Panc1 (cell line): ENCODE measurements at regions not wholly inside any gene's neighbourhood (a gene's known extent, or its start where the extent isn't known, plus 50 kb on each side); places are given as distances from the start of the nearest gene placed in this dataset.

Experiments
- ATAC-seq: fragments of 200-7000 bp; cut with Tn5 transposase; 2 replicates; pipeline ENCODE4 v1.9.1; 2020; ENCODE audit warnings: mild to moderate bottlenecking, moderate library complexity
- BruUV-seq: library from RNA; stranded (reverse); fragments of 400-500 nt; replicated peaks from 2 replicates; lab custom pipeline; 2021; lab: Mats Ljungman, UMichigan
- CTCF ChIA-PET: fragments of 300-600 bp; sonication (Branson Sonifier 250); formaldehyde crosslinking; loops from one replicate; lab custom pipeline; 2022; ENCODE audit warnings: antibody characterized with exemption; lab: Charles Lee
- POLR2A ChIA-PET: fragments of 300-600 bp; sonication (Branson Sonifier 250); formaldehyde crosslinking; loops from one replicate; lab custom pipeline; 2022; ENCODE audit warnings: antibody characterized with exemption; lab: Charles Lee
- DNase-seq: peaks from one replicate; pipeline ENCODE4 v3.0.0-alpha.2; 2010; ENCODE audit warnings: low read depth, low spot score
- H3K27ac ChIP-seq: 2 replicates; pipeline ENCODE4 v1.5.1; 2011; ENCODE audit warnings: mild to moderate bottlenecking, low read length, inconsistent platforms
- H3K27me3 ChIP-seq: fragments of 200-500 bp; sonication (Bioruptor generic); 2 replicates; pipeline ENCODE4 v1.6.0; 2014; ENCODE audit warnings: low read length, inconsistent platforms; ENCODE audit not compliant: control insufficient read depth, insufficient read depth
- H3K36me3 ChIP-seq: fragments of 200-500 bp; sonication (Bioruptor generic); 2 replicates; pipeline ENCODE4 v1.5.1; 2014; ENCODE audit warnings: inconsistent platforms, mild to moderate bottlenecking, low read length, moderate library complexity; ENCODE audit not compliant: control insufficient read depth, insufficient read depth
- H3K4me1 ChIP-seq: 2 replicates; pipeline ENCODE4 v1.5.1; 2011; ENCODE audit warnings: inconsistent platforms, mild to moderate bottlenecking, low read length, moderate library complexity; ENCODE audit not compliant: control insufficient read depth, insufficient read depth
- H3K4me3 ChIP-seq, 2 experiments: 2 replicates each; pipeline ENCODE4 v1.5.1; 2011 to 2012; ENCODE audit warnings: low read depth in 2 of 2, low read length in 2 of 2, mild to moderate bottlenecking in 2 of 2, inconsistent platforms in 1 of 2, moderate library complexity in 1 of 2
- H3K9me3 ChIP-seq: fragments of 200-500 bp; sonication (Bioruptor generic); 2 replicates; pipeline ENCODE4 v1.5.1; 2014; ENCODE audit warnings: low read depth, mild to moderate bottlenecking, inconsistent platforms, low read length, moderate library complexity; ENCODE audit not compliant: control insufficient read depth, insufficient read depth
- POLR2AphosphoS5 ChIP-seq: IDR thresholded peaks from 2 replicates; pipeline ENCODE4 v1.6.1; 2012; ENCODE audit warnings: mild to moderate bottlenecking, low read depth, low read length, moderate library complexity
- SIN3A ChIP-seq: IDR thresholded peaks from 2 replicates; pipeline ENCODE4 v1.6.1; 2012; ENCODE audit warnings: low read depth, mild to moderate bottlenecking, low read length, moderate library complexity, borderline replicate concordance; ENCODE audit not compliant: insufficient read depth
- TCF7L2 ChIP-seq: IDR thresholded peaks from 2 replicates; pipeline ENCODE4 v1.6.1; 2011; ENCODE audit warnings: mild to moderate bottlenecking, low read depth, low read length, inconsistent platforms
- in situ Hi-C: cut with HindIII; loops from 2 replicates; pipeline ENCODE4 v1.10.0; 2016; ENCODE audit warnings: low sequenced_read_pairs, low pct_unique_long_range_greater_than_20kb
- intact Hi-C: fragments of 100-400 bp; cut with micrococcal nuclease; formaldehyde crosslinking; loops from one replicate; pipeline ENCODE4 v1.10.0; 2022; ENCODE audit not compliant: unreplicated experiment
- TF ChIP-seq, protein P1 (sequence below), 2 experiments: IDR thresholded peaks; 2 replicates each; pipeline ENCODE4 v1.6.1; 2011 to 2012; ENCODE audit warnings: low read depth in 2 of 2, control low read depth in 1 of 2, low read length in 1 of 2, mild to moderate bottlenecking in 1 of 2, moderate library complexity in 1 of 2; ENCODE audit not compliant: insufficient read depth in 1 of 2
- TF ChIP-seq, protein P2 (sequence below): fragments of 450-650 bp; IDR thresholded peaks from 2 replicates; pipeline ENCODE4 v1.5.1; 2017; ENCODE audit warnings: mild to moderate bottlenecking

DNA sequence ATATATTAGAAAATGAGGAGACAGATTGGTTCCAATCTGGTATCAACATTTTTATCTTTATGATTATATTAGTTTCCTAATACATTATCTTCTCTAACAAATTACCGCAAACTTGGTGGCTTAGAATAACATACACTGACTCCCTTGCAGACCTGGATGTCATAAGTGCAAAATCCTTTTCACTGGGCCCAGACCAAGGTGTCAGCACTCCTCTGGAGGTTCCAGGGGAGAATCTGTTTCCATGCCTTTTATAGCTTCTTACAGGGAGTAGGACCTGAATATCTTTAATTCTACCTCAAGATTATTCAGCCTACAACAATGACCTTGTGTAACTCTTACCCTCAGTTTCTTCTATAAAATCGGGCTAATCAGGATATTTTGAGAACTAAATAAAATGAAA lies 329.9 kb upstream of the GRM3 start:
- Histone ChIP-seq H3K9me3 (no peaks in the 10 kb centered on the region), H3K4me3 (no peak overlapping the region), H3K27ac (no peak overlapping the region), H3K27me3 (no peaks in the 10 kb centered on the region), H3K36me3 (no peaks in the 10 kb centered on the region), H3K4me1 (no peaks in the 10 kb centered on the region)
- ATAC-seq (no peak), DNase-seq (no peak)
- TF ChIP-seq TCF7L2 (no peak), POLR2AphosphoS5 (no peak), SIN3A (no peak)
- TF ChIP-seq, protein P1, sequence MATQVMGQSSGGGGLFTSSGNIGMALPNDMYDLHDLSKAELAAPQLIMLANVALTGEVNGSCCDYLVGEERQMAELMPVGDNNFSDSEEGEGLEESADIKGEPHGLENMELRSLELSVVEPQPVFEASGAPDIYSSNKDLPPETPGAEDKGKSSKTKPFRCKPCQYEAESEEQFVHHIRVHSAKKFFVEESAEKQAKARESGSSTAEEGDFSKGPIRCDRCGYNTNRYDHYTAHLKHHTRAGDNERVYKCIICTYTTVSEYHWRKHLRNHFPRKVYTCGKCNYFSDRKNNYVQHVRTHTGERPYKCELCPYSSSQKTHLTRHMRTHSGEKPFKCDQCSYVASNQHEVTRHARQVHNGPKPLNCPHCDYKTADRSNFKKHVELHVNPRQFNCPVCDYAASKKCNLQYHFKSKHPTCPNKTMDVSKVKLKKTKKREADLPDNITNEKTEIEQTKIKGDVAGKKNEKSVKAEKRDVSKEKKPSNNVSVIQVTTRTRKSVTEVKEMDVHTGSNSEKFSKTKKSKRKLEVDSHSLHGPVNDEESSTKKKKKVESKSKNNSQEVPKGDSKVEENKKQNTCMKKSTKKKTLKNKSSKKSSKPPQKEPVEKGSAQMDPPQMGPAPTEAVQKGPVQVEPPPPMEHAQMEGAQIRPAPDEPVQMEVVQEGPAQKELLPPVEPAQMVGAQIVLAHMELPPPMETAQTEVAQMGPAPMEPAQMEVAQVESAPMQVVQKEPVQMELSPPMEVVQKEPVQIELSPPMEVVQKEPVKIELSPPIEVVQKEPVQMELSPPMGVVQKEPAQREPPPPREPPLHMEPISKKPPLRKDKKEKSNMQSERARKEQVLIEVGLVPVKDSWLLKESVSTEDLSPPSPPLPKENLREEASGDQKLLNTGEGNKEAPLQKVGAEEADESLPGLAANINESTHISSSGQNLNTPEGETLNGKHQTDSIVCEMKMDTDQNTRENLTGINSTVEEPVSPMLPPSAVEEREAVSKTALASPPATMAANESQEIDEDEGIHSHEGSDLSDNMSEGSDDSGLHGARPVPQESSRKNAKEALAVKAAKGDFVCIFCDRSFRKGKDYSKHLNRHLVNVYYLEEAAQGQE (IDR thresholded peaks at IDR 0.05; ENCODE audit: insufficient read depth in 1 of 2, low read depth in 2 of 2, low read length in 1 of 2) = no peak
- TF ChIP-seq, protein P2, sequence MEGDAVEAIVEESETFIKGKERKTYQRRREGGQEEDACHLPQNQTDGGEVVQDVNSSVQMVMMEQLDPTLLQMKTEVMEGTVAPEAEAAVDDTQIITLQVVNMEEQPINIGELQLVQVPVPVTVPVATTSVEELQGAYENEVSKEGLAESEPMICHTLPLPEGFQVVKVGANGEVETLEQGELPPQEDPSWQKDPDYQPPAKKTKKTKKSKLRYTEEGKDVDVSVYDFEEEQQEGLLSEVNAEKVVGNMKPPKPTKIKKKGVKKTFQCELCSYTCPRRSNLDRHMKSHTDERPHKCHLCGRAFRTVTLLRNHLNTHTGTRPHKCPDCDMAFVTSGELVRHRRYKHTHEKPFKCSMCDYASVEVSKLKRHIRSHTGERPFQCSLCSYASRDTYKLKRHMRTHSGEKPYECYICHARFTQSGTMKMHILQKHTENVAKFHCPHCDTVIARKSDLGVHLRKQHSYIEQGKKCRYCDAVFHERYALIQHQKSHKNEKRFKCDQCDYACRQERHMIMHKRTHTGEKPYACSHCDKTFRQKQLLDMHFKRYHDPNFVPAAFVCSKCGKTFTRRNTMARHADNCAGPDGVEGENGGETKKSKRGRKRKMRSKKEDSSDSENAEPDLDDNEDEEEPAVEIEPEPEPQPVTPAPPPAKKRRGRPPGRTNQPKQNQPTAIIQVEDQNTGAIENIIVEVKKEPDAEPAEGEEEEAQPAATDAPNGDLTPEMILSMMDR = no peak
- intact Hi-C loops = no loop called here
- in situ Hi-C loops = no loop called here
- ChIA-PET CTCF (no interaction called here), POLR2A (no interaction called here)
- BruUV-seq = no TSS peak

DNA sequence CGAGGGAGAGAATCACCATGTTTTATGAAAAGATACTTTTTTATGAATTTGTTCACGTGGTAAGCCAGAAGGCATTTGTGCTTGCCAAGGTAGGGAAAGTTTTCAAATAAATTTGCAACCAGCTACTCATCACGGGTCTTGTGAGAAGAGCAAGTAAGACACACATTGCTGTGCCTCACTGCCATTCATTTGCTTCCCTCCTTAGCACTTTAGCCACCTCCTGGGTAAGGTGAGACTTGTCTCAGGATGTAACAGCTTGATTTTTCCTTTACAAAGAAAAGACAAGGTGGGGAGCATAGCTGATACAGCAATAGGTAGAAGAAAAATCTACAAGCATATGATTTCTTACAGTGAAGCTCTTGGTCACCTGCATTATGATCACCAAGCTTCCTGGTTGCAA lies 342.4 kb upstream of the GRM3 start:
- ChIA-PET POLR2A (no interaction called here), CTCF (no interaction called here)
- H3K9me3 ChIP-seq = no peaks in the 10 kb centered on the region
- no peak for DNase-seq
- no peak overlapping the region for H3K4me3 ChIP-seq
- no peaks in the 10 kb centered on the region for H3K4me1 ChIP-seq
- intact Hi-C loops = no loop called here
- H3K36me3 ChIP-seq = no peaks in the 10 kb centered on the region
- no peaks in the 10 kb centered on the region for H3K27me3 ChIP-seq
- ATAC-seq = no peak
- in situ Hi-C loops = no loop called here
- H3K27ac ChIP-seq = no peak overlapping the region
- TF ChIP-seq, protein P2 = no peak
- TF ChIP-seq SIN3A (no peak), POLR2AphosphoS5 (no peak), TCF7L2 (no peak)
- TF ChIP-seq, protein P1 (IDR thresholded peaks at IDR 0.05; ENCODE audit: insufficient read depth in 1 of 2, low read depth in 2 of 2, low read length in 1 of 2) = no peak
- no TSS peak for BruUV-seq
